HepG2 (cell line): ENCODE measurements at regions not wholly inside any gene's neighbourhood (a gene's known extent, or its start where the extent isn't known, plus 50 kb on each side); places are given as distances from the start of the nearest gene placed in this dataset.

Source experiments
- ATAC-seq: fragments of 200-7000 bp; cut with Tn5 transposase; 3 replicates; pipeline ENCODE4 v1.9.1; 2020; ENCODE audit warnings: mild to moderate bottlenecking, moderate library complexity
- BruUV-seq: library from RNA; stranded (reverse); fragments of 400-500 nt; replicated peaks from 2 replicates; lab custom pipeline; 2021; lab: Mats Ljungman, UMichigan
- CTCF ChIA-PET: fragments of 300-600 bp; formaldehyde crosslinking; extraction: SDS; loops from one replicate; lab custom pipeline; 2021; ENCODE audit warnings: low total read pairs, inconsistent platforms, low intra/inter-chr PET ratio; lab: Yijun Ruan, JAX
- POLR2A ChIA-PET: fragments of 350-600 bp; sonication (Branson Sonifier 250); formaldehyde crosslinking; loops from one replicate; lab custom pipeline; 2020; ENCODE audit warnings: antibody characterized with exemption, inconsistent platforms; lab: Yijun Ruan, JAX
- DNase-seq: peaks from one replicate; pipeline ENCODE4 v3.0.0-alpha.2; 2015; ENCODE audit warnings: low spot score
- FAIRE-seq: peaks from 3 replicates; lab custom pipeline; 2011; peaks lifted over from hg19 to GRCh38; lab: Jason Lieb, UNC
- H2AFZ ChIP-seq: one replicate; pipeline ENCODE4 v1.6.1; 2011; ENCODE audit warnings: low read length, inconsistent platforms
- H3K27ac ChIP-seq: fragments of 300-600 bp; 3 replicates; pipeline ENCODE4 v1.8.0; 2011; ENCODE audit warnings: mixed run types, mild to moderate bottlenecking, mixed read lengths, low read length, inconsistent platforms; ENCODE audit not compliant: insufficient read depth; ENCODE audit errors: extremely low read length
- H3K27me3 ChIP-seq, 2 experiments: fragments of 200-600 bp in 1 of 2; 2 replicates in 1 of 2; 3 replicates in 1 of 2; pipeline versions ENCODE4 v1.6.0 to v1.8.0; 2011; ENCODE audit warnings: low read length in 2 of 2, mild to moderate bottlenecking in 2 of 2, moderate library complexity in 2 of 2, inconsistent platforms in 1 of 2; ENCODE audit not compliant: insufficient read depth in 2 of 2, control insufficient read depth in 1 of 2
- H3K36me3 ChIP-seq, 2 experiments: fragments of 200-600 bp in 1 of 2; replicated peaks in 1 of 2; 2 replicates in 1 of 2; 3 replicates in 1 of 2; pipeline versions ENCODE4 v1.5.1 to v1.8.0; 2011; ENCODE audit warnings: low read length in 2 of 2, inconsistent platforms in 1 of 2; ENCODE audit not compliant: insufficient read depth in 2 of 2, control insufficient read depth in 1 of 2
- H3K4me1 ChIP-seq: 2 replicates; pipeline ENCODE4 v1.5.1; 2012; ENCODE audit warnings: low read length, inconsistent platforms; ENCODE audit not compliant: insufficient read depth
- H3K4me2 ChIP-seq: 2 replicates; pipeline ENCODE4 v1.6.0; 2011; ENCODE audit warnings: low read depth, low read length, inconsistent platforms
- H3K4me3 ChIP-seq, 3 experiments: fragments of 200-600 bp in 1 of 3; sonication (generic), shearing (Covaris generic) in 1 of 3; replicated peaks in 1 of 3; 2 replicates each; pipeline ENCODE4 v1.5.1; 2011 to 2016; ENCODE audit warnings: low read length in 3 of 3, inconsistent platforms in 2 of 3, low read depth in 2 of 3, mild to moderate bottlenecking in 2 of 3, control low read depth in 1 of 3, mixed read lengths in 1 of 3; ENCODE audit not compliant: insufficient read depth in 1 of 3
- H3K79me2 ChIP-seq: one replicate; pipeline ENCODE4 v1.6.1; 2011; ENCODE audit warnings: low read length, inconsistent platforms; ENCODE audit not compliant: insufficient read depth
- H3K9ac ChIP-seq: 2 replicates; pipeline ENCODE4 v1.6.0; 2011; ENCODE audit warnings: mild to moderate bottlenecking, low read depth, low read length, inconsistent platforms; ENCODE audit not compliant: insufficient read depth
- H3K9me3 ChIP-seq: 2 replicates; pipeline ENCODE4 v1.5.1; 2012; ENCODE audit warnings: mild to moderate bottlenecking, low read length
- H4K20me1 ChIP-seq: 2 replicates; pipeline ENCODE4 v1.6.0; 2011; ENCODE audit warnings: inconsistent platforms, mild to moderate bottlenecking, low read length, moderate library complexity; ENCODE audit not compliant: insufficient read depth
- BRCA1 ChIP-seq: sonication (generic); formaldehyde crosslinking; IDR thresholded peaks from 2 replicates; pipeline ENCODE4 v1.4.0; 2020; ENCODE audit warnings: missing genetic modification reagents
- FOXC1 ChIP-seq: sonication (generic); formaldehyde crosslinking; IDR thresholded peaks from 2 replicates; pipeline ENCODE4 v1.8.0; 2022; ENCODE audit warnings: mild to moderate bottlenecking, missing genetic modification reagents, borderline replicate concordance
- HNRNPK ChIP-seq: fragments of 200-400 bp; formaldehyde crosslinking; IDR thresholded peaks from 2 replicates; pipeline ENCODE4 v1.6.1; 2018; ENCODE audit warnings: low read length, low read depth, moderate library complexity, mild to moderate bottlenecking; ENCODE audit not compliant: poor library complexity, severe bottlenecking
- IKZF1 ChIP-seq: fragments of 450-650 bp; IDR thresholded peaks from 2 replicates; pipeline ENCODE4 v1.7.1; 2016
- MED8 ChIP-seq: sonication (generic); formaldehyde crosslinking; IDR thresholded peaks from 2 replicates; pipeline ENCODE4 v1.8.1; 2023; ENCODE audit warnings: mild to moderate bottlenecking, missing genetic modification reagents; ENCODE audit not compliant: insufficient replicate concordance
- NR1H2 ChIP-seq: sonication (generic); formaldehyde crosslinking; IDR thresholded peaks from 2 replicates; pipeline ENCODE4 v1.8.1; 2022; ENCODE audit warnings: low read depth, missing genetic modification reagents, borderline replicate concordance
- SRY ChIP-seq: sonication (generic); formaldehyde crosslinking; IDR thresholded peaks from 2 replicates; pipeline ENCODE4 v1.8.0; 2022; ENCODE audit warnings: mild to moderate bottlenecking, missing genetic modification reagents
- TBL1XR1 ChIP-seq: fragments of 150-350 bp; IDR thresholded peaks from 2 replicates; pipeline ENCODE4 v1.6.1; 2014; ENCODE audit warnings: borderline replicate concordance, low read length; ENCODE audit not compliant: partially characterized antibody
- ZNF180 ChIP-seq: sonication (generic); formaldehyde crosslinking; IDR thresholded peaks from 2 replicates; pipeline ENCODE4 v1.4.0; 2020; ENCODE audit warnings: low read depth, missing genetic modification reagents, borderline replicate concordance
- ZNF329 ChIP-seq: sonication (generic); formaldehyde crosslinking; IDR thresholded peaks from 2 replicates; pipeline ENCODE4 v1.9.0; 2021; ENCODE audit warnings: low read depth, mild to moderate bottlenecking, missing genetic modification reagents
- ZNF558 ChIP-seq: sonication (generic); formaldehyde crosslinking; IDR thresholded peaks from 2 replicates; pipeline ENCODE4 v1.9.0; 2022; ENCODE audit warnings: mild to moderate bottlenecking, missing genetic modification reagents, borderline replicate concordance
- ZNF776 ChIP-seq: sonication (generic); formaldehyde crosslinking; IDR thresholded peaks from 2 replicates; pipeline ENCODE4 v1.4.0; 2020; ENCODE audit warnings: mild to moderate bottlenecking, missing genetic modification reagents
- WGBS: methylation state at CpG from one replicate; pipeline ENCODE4 v1.1.6; 2017; ENCODE audit warnings: low lambda C conversion rate; 5-methylcytosine and 5-hydroxymethylcytosine counted together
- in situ Hi-C: cut with HindIII; loops from 2 replicates; pipeline ENCODE4 v1.10.0; 2017; ENCODE audit warnings: low pct_unique_long_range_greater_than_20kb; ENCODE audit not compliant: extremely low pct_ligation_motif_present
- intact Hi-C: fragments of 100-400 bp; cut with micrococcal nuclease; formaldehyde crosslinking; loops from one replicate; pipeline ENCODE4 v1.10.0; 2022; ENCODE audit not compliant: unreplicated experiment
- TF ChIP-seq, protein P1 (sequence below): sonication (generic); formaldehyde crosslinking; IDR thresholded peaks from 2 replicates; pipeline ENCODE4 v1.4.0; 2020; ENCODE audit warnings: missing genetic modification reagents, mild to moderate bottlenecking, borderline replicate concordance
- TF ChIP-seq, protein P2 (sequence below): sonication (generic); formaldehyde crosslinking; IDR thresholded peaks from 2 replicates; pipeline ENCODE4 v1.5.0; 2020; ENCODE audit warnings: missing genetic modification reagents
- TF ChIP-seq, protein P3 (sequence below): sonication (generic); formaldehyde crosslinking; IDR thresholded peaks from 2 replicates; pipeline ENCODE4 v1.5.0; 2020; ENCODE audit warnings: missing genetic modification reagents
- TF ChIP-seq, protein P4 (sequence below): sonication (generic); formaldehyde crosslinking; IDR thresholded peaks from 2 replicates; pipeline ENCODE4 v1.5.1; 2020; ENCODE audit warnings: missing genetic modification reagents, mild to moderate bottlenecking, borderline replicate concordance

DNA sequence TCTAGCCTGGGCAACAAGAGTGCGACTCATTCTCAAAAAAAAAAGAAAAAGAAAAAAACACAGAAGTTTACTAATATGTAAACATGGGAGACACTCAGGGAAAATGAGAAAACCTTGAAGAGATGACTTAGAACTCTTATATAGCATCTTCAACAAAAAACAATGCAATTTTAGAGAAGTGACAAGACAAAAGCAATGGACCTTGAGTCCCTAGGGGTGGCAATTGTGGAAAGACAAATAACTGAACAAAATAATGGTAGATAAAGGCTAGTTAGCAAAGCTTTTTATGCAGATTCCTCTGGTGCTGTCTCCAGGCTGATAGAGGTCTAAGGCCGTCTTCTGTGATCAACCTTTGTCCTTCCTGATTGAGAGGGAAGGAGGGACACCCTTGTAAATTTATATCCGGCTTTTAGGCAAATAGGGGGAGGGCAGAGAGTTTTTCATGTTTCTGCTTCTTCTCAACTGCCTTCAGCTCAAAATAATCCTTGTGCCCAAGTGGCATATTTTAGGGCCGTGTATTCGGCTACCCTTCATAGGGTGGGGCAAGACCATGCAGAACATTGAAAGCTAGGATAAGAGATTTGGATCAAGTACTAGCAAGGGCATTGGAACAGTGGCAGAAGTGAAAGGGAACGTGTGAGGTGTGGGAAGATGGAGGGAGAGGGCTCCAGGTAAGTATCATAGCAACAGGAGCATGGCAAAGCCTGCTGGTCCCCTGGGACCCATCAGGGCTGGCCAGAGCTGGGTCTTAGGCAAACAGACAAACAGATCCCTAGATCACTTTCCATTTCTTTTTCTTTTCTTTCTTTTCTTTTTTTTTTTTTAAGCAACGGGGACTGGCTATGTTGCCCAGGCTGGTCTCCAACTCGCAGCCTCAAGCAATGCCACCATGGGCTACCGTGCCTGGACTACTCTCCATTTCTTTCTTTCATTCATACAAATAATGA is 95.0 kb upstream of the CALM2 start:
- CTCF ChIA-PET = no interaction called here
- POLR2A ChIA-PET = no interaction called here
- TF ChIP-seq ZNF558 (CRISPR knock-in tag) (no peak), MED8 (CRISPR knock-in tag) (no peak), ZNF776 (CRISPR knock-in tag) (no peak), FOXC1 (CRISPR knock-in tag) (peak; percentile 12; the same call in 1 of the 2 replicates), ZNF180 (CRISPR knock-in tag) (no peak), BRCA1 (CRISPR knock-in tag) (no peak), IKZF1 (no peak), NR1H2 (CRISPR knock-in tag) (no peak), TBL1XR1 (no peak), HNRNPK (no peak), SRY (CRISPR knock-in tag) (no peak), ZNF329 (no peak)
- TF ChIP-seq, protein P1, sequence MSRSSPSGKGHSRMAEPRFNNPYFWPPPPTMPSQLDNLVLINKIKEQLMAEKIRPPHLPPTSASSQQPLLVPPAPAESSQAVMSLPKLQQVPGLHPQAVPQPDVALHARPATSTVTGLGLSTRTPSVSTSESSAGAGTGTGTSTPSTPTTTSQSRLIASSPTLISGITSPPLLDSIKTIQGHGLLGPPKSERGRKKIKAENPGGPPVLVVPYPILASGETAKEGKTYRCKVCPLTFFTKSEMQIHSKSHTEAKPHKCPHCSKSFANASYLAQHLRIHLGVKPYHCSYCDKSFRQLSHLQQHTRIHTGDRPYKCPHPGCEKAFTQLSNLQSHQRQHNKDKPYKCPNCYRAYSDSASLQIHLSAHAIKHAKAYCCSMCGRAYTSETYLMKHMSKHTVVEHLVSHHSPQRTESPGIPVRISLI (CRISPR knock-in tag) = 0 out of 2 replicates have a peak, but pooled peaks have one; percentile 3
- TF ChIP-seq, protein P2, sequence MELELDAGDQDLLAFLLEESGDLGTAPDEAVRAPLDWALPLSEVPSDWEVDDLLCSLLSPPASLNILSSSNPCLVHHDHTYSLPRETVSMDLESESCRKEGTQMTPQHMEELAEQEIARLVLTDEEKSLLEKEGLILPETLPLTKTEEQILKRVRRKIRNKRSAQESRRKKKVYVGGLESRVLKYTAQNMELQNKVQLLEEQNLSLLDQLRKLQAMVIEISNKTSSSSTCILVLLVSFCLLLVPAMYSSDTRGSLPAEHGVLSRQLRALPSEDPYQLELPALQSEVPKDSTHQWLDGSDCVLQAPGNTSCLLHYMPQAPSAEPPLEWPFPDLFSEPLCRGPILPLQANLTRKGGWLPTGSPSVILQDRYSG (CRISPR knock-in tag) = no peak
- TF ChIP-seq, protein P3, sequence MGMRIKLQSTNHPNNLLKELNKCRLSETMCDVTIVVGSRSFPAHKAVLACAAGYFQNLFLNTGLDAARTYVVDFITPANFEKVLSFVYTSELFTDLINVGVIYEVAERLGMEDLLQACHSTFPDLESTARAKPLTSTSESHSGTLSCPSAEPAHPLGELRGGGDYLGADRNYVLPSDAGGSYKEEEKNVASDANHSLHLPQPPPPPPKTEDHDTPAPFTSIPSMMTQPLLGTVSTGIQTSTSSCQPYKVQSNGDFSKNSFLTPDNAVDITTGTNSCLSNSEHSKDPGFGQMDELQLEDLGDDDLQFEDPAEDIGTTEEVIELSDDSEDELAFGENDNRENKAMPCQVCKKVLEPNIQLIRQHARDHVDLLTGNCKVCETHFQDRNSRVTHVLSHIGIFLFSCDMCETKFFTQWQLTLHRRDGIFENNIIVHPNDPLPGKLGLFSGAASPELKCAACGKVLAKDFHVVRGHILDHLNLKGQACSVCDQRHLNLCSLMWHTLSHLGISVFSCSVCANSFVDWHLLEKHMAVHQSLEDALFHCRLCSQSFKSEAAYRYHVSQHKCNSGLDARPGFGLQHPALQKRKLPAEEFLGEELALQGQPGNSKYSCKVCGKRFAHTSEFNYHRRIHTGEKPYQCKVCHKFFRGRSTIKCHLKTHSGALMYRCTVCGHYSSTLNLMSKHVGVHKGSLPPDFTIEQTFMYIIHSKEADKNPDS (CRISPR knock-in tag) = 0 out of 2 replicates have a peak, but pooled peaks have one; percentile 3
- TF ChIP-seq, protein P4, sequence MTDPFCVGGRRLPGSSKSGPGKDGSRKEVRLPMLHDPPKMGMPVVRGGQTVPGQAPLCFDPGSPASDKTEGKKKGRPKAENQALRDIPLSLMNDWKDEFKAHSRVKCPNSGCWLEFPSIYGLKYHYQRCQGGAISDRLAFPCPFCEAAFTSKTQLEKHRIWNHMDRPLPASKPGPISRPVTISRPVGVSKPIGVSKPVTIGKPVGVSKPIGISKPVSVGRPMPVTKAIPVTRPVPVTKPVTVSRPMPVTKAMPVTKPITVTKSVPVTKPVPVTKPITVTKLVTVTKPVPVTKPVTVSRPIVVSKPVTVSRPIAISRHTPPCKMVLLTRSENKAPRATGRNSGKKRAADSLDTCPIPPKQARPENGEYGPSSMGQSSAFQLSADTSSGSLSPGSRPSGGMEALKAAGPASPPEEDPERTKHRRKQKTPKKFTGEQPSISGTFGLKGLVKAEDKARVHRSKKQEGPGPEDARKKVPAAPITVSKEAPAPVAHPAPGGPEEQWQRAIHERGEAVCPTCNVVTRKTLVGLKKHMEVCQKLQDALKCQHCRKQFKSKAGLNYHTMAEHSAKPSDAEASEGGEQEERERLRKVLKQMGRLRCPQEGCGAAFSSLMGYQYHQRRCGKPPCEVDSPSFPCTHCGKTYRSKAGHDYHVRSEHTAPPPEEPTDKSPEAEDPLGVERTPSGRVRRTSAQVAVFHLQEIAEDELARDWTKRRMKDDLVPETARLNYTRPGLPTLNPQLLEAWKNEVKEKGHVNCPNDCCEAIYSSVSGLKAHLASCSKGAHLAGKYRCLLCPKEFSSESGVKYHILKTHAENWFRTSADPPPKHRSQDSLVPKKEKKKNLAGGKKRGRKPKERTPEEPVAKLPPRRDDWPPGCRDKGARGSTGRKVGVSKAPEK (CRISPR knock-in tag) = no peak

More for the DNA sequence above, 95.0 kb upstream of the CALM2 start:
- H3K4me1 ChIP-seq = peaks cover 73% of the 10 kb centered on the region
- peak overlapping the region; percentile 46; the same call in 1 of the 2 replicates for H3K9ac ChIP-seq
- WGBS = 44% methylated on average over 9 of the region's 9 CpGs
- no peaks in the 10 kb centered on the region for H3K36me3 ChIP-seq
- no peaks in the 10 kb centered on the region for H4K20me1 ChIP-seq
- in situ Hi-C loops = no loop called here
- ATAC-seq (peak; percentile 7), FAIRE-seq (no peak), DNase-seq (no peak)
- peak overlapping the region in 2 of 3 experiments; percentile 54 to 75; a peak in 2 of 6 replicates for H3K4me3 ChIP-seq
- no peaks in the 10 kb centered on the region for H3K79me2 ChIP-seq
- no peaks in the 10 kb centered on the region for H3K9me3 ChIP-seq
- no peak overlapping the region for H3K27ac ChIP-seq
- no TSS peak for BruUV-seq
- H3K27me3 ChIP-seq = no peaks in the 10 kb centered on the region
- H2AFZ ChIP-seq = no peak overlapping the region
- peak overlapping the region; percentile 79 for H3K4me2 ChIP-seq
- intact Hi-C loops = no loop called here
